Central memory CD4-positive, alpha-beta T cell (primary cell): ENCODE measurements at regions not wholly inside any gene's neighbourhood (a gene's known extent, or its start where the extent isn't known, plus 50 kb on each side); places are given as distances from the start of the nearest gene placed in this dataset.

ENCODE experiments used
- DNase-seq: peaks from one replicate; pipeline ENCODE4 v3.0.0; 2022

DNA sequence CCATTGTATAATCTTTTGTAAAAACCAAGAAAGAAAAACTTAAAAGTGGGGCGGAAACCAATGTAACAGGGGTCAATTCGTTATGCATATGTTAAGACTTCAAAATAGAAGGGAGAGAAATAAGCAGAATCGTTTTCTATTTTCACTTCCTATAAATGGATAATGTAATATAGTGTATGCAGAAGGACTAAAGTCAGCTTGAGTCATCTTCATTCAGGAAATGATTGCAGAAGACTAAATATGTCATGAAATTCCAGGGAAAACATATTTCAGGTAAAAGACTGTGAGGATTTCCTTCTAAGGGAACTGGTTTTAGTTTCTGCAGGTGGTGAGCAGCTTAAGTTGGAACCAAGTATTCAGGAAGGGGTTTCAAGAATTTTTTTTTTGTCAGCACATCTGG, 753.3 kb downstream of the IRX1 start:
- no peak for DNase-seq

DNA sequence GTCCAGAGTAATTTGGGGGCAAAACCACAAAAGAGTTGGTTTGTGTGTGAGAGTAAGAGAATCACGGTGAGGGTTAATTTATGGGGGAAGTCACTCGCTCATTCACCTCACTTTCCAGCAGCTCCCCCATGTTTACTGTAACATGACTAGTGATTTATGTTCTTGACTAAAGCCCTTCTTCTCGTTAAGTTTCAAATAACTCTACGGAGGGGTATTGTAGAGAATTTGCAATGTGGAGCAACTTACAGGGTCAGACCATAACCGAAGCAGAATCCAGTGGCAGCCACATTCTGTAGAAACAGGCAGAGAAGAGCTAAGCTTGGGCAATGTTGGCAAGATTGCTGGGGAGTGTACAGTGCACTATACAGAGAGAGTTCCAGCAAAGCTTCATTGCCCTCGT, 760.6 kb downstream of the IRX1 start:
- no peak for DNase-seq

GRCh38 chr5:4359847-4360246, 764.2 kb downstream of the IRX1 start:
- DNase-seq = no peak

DNA sequence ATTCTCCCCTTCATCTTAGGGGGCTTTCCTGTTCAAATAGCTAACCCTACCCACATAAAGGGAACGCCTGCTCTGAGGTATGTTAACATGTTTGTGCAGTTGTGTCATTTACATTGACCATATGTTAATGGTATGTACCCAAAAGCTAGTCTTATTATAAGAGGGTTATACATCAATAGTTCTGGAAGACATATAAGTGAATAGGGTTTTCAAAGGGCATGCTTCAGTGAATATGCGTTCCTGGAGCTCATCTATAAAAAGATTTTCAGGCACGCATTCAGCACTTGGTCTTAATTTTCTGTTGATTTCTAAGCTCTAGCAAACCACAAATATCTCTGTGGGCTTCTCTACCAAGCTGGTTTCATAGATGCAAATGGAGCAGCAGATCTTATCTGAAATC, 766.1 kb downstream of the IRX1 start:
- DNase-seq = no peak

- DNase-seq = no peak
Measured at GRCh38 chr5:4362411-4362810, 766.8 kb downstream of the IRX1 start.

- DNase-seq = no peak
Measured at GRCh38 chr5:4363045-4363444, 767.4 kb downstream of the IRX1 start.

DNA sequence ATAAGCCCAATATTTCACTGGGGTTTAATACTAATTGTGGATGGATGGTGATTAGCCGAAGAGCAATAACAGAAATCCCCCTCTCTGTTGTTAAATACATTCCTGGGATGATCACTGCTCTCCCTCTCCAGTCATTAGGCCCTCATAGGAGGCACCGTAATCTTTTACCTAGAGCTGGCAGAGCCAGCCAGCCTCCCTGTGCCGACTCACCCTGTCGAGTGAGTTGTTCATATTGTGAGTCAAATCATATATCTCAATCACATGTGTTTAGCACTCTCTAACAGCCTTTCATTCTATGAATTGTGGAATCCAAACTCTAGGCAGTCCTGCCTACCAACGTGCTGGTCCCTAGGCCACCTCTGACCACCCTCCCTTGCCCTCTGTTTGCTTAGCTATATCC, 771.0 kb downstream of the IRX1 start:
- no peak for DNase-seq

DNA sequence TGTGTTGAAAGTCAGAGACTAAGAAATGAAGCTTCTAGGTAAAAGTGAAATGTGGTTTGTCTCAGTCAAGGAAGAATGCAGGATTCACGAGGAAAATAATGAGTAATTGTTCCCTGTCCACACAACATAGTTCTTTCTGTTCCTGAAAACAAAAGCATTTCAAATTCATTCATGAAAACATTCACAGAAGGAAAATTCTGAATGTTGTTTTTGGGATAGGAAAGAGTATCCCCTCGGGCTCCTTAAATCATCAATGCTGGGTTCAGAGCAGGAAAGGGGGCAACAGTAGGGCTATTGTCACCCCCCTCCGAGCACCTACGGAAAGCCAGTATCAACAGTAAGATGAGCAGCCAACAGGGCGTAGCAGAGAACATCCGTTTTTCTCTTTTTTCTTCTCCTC, 769.9 kb upstream of the ADAMTS16 start:
- no peak for DNase-seq

GRCh38 chr5:4372481-4372880, 767.6 kb upstream of the ADAMTS16 start:
- DNase-seq = no peak

DNA sequence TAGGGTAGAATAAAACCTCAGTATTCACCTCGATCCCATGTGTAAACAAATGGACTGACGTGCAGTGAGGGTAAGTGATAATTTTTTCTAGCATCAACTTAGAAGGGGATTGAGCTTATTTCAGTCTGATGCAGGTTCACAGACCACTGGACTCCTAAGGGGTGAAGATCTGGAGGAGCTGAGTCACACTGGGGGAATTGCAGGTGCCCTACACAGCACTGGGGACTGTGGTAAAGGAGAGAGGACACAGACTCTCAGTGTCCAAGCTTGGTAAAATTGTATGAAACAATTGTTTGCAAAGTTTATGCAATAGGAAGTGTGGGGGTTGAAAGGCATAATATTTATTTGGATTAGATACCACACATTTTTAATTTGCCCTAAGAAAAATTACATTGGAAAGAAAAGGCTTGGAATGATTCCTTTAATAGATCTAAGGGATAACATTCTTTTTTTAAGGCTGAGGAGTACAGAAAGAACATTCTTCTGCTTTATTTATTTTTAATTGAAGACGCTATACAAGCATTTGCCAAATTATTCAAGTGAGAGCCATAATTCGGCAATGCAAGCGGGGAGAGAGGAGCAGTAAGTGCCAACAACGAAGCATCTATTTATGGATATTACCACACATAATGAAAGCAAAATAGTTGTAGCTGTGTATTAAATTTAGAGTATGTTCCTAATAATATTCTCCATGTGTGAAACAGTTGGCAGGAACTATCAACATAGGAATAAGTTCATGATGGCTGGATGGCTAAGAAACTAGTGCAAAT, 766.9 kb upstream of the ADAMTS16 start:
- DNase-seq = no peak

GRCh38 chr5:4374866-4375265, 765.3 kb upstream of the ADAMTS16 start:
- DNase-seq = no peak

GRCh38 chr5:4375640-4376039, 764.5 kb upstream of the ADAMTS16 start:
- DNase-seq = no peak

GRCh38 chr5:4383102-4383501, 757.0 kb upstream of the ADAMTS16 start:
- DNase-seq = no peak

DNA sequence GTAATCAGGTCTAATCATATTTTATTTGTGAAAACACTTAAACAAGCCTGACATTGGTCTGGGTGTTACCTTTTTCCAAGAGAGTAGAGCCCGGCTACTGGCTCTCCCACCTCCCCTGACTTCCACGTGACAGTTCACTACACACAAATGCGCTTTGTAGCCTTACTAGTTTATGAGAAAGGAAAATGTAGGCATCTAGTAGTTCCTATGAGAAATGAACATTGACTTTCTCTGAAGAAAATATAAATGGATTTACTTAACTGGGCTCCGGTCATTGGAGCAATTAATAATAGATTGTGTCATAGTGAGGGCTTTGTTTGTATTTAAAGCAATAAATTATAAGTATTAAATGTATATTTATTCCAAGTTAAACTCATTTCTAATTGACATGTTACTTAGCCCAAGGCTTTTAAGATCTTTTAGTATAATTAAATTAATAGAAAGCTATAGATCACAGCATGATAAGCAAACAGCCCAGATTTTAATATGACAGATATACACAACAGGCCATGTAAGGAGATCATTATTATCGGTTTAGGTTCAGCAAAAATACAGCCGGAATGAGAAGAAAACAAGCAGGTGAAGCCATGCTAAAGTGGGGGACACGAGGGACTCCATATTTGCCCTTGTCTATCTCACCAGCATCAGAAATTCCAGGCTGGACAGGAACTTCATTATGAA, 756.5 kb upstream of the ADAMTS16 start:
- no peak for DNase-seq

- DNase-seq = no peak
Measured at GRCh38 chr5:4384649-4385048, 755.5 kb upstream of the ADAMTS16 start.

DNA sequence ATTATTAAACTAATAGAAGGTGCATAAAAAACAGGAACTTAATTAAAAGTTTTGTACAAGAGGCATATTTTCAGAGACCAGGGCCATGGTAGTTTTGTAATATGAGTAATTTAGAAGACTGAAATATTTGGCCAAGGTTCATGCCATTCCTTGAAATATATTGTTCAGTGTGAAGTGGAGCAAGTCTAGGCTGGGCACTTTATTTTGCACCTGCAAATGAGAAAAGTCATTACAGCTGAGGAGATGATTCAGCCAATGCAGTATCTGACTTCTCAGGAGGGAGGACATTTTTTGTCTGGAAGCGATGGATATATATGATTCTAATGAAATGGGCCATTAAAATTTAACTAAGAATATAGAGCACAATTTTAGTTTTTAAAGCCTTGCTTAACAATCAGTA, 754.0 kb upstream of the ADAMTS16 start:
- DNase-seq = no peak

GRCh38 chr5:4387290-4387689, 752.8 kb upstream of the ADAMTS16 start:
- no peak for DNase-seq

GRCh38 chr5:4395752-4396151, 744.4 kb upstream of the ADAMTS16 start:
- no peak for DNase-seq

GRCh38 chr5:4405614-4406219, 734.4 kb upstream of the ADAMTS16 start:
- DNase-seq = no peak

DNA sequence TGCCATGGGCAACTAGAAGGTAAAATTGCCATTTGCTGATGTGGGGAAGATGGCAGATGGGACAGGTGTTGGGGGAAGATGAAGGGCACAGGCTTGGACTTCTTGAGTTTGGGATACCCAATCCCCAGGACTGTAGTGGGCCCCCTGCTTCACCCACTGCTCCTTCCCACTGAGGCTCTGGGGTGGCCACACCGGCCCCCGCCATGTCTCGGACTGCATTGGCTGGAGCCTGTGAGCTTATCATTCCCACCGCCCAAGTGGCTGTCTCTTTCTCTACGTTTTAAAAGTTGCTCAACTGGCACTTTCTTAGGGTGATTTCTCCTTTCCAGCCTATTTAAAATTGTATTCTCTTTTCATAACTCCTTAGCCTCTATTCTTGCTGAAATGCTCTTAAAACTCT, 730.0 kb upstream of the ADAMTS16 start:
- no peak for DNase-seq

- no peak for DNase-seq
Measured at GRCh38 chr5:4411664-4412063, 728.5 kb upstream of the ADAMTS16 start.

DNA sequence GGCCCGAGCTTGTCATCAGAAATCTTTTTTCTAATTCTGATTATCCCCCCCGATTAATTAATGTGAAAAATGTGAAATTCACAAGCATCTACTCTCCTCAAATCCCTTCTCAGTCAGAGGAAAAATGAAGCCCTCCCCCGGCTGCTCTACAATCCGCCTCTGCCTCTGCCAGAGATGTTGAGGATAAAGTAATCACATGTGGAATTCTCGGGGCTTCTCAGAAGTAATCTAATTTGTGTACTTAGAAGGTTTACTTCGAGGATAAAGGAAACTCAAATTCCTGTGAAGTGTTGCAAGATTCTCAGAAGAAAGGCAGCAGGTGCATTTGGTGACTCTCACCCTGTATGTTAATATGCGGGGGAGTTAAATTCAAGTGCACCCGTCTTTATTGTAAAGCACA, 726.1 kb upstream of the ADAMTS16 start:
- DNase-seq = no peak

DNA sequence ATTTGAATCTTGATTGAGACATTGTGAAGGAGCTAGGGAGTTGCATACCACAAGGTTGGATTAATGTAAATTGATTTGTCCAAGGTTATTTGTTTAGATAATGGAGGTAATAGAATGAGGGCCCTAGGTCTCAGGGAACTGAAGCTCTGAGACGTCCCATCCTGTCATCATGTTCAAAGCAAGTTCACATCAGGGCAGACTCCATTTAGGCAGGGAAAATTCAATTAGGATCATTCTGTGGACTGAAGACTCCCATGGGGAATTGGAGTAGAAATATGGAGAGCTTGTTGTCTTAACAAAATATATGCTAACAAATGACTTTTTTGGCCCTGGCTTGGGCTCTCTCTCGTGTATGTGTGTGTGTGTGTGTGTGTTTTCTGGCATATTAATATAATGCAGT, 722.0 kb upstream of the ADAMTS16 start:
- no peak for DNase-seq

DNA sequence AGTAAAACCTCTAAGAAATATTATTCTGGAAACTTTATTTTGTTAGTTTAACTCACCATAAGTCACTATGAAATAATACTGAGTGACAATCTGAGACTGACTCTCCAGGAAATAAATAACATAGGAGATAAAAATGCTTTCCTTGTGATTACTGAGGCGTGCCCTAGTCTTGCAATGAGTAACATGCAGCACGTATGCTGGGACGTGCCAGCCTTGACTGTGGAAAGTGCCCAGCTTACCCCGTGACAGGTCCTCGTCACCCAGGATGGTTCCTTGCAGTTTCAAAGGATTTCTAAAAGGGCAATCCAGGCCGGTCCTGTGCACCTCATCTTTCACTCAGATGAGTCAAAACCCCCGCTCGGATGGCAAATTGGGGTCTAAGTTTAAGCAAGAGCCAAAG, 720.8 kb upstream of the ADAMTS16 start:
- no peak for DNase-seq
